ENCODE measurements at regions not wholly inside any gene's neighbourhood (a gene's known extent, or its start where the extent isn't known, plus 50 kb on each side); places are given as distances from the start of the nearest gene placed in this dataset.
"Not testable (repeated sequence)": the region's sequence is repeated elsewhere in the genome, so short reads cannot be mapped to it uniquely, and the experiment has no call there.

DNA sequence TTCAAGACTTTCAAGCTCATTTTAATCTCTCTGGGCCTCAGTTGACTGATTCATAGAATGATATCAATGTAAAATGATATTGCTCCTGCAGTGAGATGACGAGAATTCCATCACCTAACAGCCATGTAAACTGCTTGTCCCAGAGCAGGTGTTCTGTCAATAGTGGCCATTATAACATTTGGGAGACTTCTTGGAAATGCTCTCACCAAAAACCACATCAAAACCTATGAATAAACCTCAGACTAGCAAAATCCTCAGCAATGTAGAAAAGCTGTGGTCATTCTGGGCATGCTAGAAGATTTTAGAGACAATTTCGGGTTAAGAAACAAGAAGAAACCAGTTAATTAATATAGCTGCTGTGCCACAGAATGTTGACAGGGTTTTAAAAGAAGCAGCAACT, 225.4 kb downstream of the FRK start:
- Mint-ChIP-seq H3K4me1 (no peaks in the 10 kb centered on the region), H3K36me3 (ENCODE audit: low read depth) (no peaks in the 10 kb centered on the region), H3K27ac (no peak overlapping the region), H3K27me3 (ENCODE audit: low read depth, poor library complexity) (no peaks in the 10 kb centered on the region), H3K4me3 (no peak overlapping the region), H3K9me3 (peaks cover 19% of the 10 kb centered on the region)
- TF ChIP-seq, protein P1, sequence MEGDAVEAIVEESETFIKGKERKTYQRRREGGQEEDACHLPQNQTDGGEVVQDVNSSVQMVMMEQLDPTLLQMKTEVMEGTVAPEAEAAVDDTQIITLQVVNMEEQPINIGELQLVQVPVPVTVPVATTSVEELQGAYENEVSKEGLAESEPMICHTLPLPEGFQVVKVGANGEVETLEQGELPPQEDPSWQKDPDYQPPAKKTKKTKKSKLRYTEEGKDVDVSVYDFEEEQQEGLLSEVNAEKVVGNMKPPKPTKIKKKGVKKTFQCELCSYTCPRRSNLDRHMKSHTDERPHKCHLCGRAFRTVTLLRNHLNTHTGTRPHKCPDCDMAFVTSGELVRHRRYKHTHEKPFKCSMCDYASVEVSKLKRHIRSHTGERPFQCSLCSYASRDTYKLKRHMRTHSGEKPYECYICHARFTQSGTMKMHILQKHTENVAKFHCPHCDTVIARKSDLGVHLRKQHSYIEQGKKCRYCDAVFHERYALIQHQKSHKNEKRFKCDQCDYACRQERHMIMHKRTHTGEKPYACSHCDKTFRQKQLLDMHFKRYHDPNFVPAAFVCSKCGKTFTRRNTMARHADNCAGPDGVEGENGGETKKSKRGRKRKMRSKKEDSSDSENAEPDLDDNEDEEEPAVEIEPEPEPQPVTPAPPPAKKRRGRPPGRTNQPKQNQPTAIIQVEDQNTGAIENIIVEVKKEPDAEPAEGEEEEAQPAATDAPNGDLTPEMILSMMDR (IDR thresholded peaks at IDR 0.05): no peak
- DNase-seq: no peak

DNA sequence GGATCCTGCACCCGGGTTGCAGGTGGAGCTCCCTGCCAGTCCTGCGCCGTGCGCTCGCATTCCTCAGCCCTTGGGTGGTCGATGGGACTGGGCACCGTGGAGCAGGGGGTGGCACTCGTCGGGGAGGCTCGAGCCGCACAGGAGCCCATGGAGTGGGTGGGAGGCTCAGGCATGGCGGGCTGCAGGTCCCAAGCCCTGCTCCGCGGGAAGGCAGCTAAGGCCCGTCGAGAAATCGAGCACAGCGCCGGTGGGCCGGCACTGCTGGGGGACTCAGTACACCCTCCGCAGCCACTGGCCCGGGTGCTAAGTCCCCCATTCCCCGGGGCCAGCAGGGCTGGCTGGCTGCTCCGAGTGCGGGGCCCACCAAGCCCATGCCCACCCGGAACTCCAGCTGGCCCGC, 226.1 kb downstream of the FRK start:
- H3K27me3 Mint-ChIP-seq (ENCODE audit: low read depth, poor library complexity): not testable (repeated sequence)

DNA sequence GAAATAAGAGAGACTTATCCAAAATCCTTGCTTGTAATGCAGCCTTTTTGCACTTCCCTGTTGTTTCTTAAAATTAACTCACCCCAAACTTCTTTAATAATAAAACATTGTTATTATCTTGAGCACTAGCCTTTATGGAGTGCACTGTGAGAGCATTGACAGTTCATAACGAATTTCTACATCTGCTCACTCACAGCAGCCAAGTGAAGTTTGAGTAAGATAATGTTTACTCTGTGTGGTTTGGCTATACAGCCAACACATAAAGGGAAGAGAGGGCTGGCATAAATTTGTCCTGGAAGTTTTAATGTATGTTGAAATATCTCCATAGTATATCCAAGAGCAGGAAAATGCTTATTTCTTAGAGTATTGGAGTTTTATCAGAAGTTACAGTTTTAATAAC, 227.9 kb downstream of the FRK start:
- Mint-ChIP-seq H3K4me1 (no peaks in the 10 kb centered on the region), H3K9me3 (peaks cover 19% of the 10 kb centered on the region), H3K27ac (no peak overlapping the region), H3K36me3 (ENCODE audit: low read depth) (no peaks in the 10 kb centered on the region), H3K4me3 (no peak overlapping the region), H3K27me3 (ENCODE audit: low read depth, poor library complexity) (no peaks in the 10 kb centered on the region)
- DNase-seq: no peak
- TF ChIP-seq, protein P1 (IDR thresholded peaks at IDR 0.05): no peak

More for the DNA sequence above, 226.1 kb downstream of the FRK start:
- not testable (repeated sequence) for H3K36me3 Mint-ChIP-seq (ENCODE audit: low read depth); H3K4me1 Mint-ChIP-seq; H3K27ac Mint-ChIP-seq; H3K4me3 Mint-ChIP-seq; DNase-seq
- peaks cover 19% of the 10 kb centered on the region for H3K9me3 Mint-ChIP-seq

DNA sequence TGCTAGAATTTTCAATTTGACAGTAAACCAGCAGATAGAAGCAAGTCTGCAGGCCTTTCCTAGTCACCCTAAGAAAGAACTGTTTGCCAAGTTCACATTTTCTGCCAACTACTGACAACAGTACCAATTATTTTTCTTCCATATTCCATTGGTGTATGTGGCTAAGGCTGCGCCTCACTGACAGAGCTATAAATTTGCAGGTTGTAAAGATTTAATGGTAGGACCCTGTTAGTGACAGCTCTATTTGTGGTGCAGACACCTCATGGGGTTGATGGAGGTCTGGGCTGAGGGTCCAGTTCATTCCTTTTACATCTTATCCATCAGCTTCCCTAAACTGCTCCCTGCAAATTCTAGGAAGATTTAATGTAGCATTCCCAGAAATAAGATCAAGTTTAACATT, 228.5 kb downstream of the FRK start:
- DNase-seq: no peak

DNA sequence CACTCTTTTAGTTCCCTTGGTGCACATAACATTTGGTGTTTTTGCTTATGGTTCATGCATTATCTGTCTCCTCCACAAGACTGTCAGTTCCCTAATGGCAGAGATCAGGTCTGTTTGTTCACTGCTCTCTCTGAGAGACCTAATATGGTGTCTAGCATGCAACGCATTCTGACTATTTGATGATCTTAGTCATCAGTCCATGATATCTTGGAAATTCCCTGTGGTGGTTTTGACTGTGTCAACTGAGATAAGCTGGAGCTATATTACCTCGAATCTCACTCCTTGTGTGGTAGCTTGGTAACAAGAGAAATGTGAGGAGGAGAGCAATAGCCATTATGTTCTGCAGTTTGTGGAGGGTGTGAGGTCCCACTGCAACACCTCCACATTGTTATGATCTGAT, 229.8 kb downstream of the FRK start:
- TF ChIP-seq, protein P1 (IDR thresholded peaks at IDR 0.05): no peak
- no peaks in the 10 kb centered on the region for H3K27me3 Mint-ChIP-seq (ENCODE audit: low read depth, poor library complexity)
- no peaks in the 10 kb centered on the region for H3K36me3 Mint-ChIP-seq (ENCODE audit: low read depth)
- DNase-seq: no peak
- H3K4me1 Mint-ChIP-seq: no peaks in the 10 kb centered on the region
- H3K4me3 Mint-ChIP-seq: no peak overlapping the region
- no peak overlapping the region for H3K27ac Mint-ChIP-seq
- peaks cover 10% of the 10 kb centered on the region for H3K9me3 Mint-ChIP-seq

More for the DNA sequence above, 228.5 kb downstream of the FRK start:
- H3K4me3 Mint-ChIP-seq: no peak overlapping the region
- H3K4me1 Mint-ChIP-seq: no peaks in the 10 kb centered on the region
- no peak overlapping the region for H3K27ac Mint-ChIP-seq
- no peaks in the 10 kb centered on the region for H3K27me3 Mint-ChIP-seq (ENCODE audit: low read depth, poor library complexity)
- TF ChIP-seq, protein P1 (IDR thresholded peaks at IDR 0.05): no peak
- no peaks in the 10 kb centered on the region for H3K36me3 Mint-ChIP-seq (ENCODE audit: low read depth)
- peaks cover 16% of the 10 kb centered on the region for H3K9me3 Mint-ChIP-seq

DNA sequence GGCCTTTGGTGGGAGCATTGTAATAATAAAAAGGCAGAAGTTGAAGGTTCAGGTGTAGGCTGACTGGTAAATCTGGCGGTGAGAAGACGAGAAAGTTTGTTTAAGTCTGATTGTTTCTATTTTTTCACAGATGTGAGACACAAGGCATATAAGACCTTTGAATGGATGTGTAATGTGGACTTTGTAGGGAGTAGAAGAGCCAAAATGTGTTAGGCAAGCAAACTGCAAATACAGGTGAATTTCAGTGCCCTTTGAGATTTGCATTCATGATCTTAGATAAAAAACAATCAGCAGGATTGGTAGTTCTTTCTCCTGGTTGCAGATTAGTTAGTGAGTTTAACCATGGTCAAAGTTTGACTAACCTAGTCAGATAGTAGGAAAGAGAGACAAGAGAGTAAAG, 238.9 kb downstream of the FRK start:
- Mint-ChIP-seq H3K27ac (no peak overlapping the region), H3K9me3 (peaks cover 8% of the 10 kb centered on the region), H3K27me3 (ENCODE audit: low read depth, poor library complexity) (peaks cover 2% of the 10 kb centered on the region), H3K36me3 (ENCODE audit: low read depth) (no peaks in the 10 kb centered on the region), H3K4me1 (peaks cover 8% of the 10 kb centered on the region), H3K4me3 (no peak overlapping the region)
- no peak for DNase-seq
- TF ChIP-seq, protein P1 (IDR thresholded peaks at IDR 0.05): no peak
